ENCODE measurements at regions not wholly inside any gene's neighbourhood (a gene's known extent, or its start where the extent isn't known, plus 50 kb on each side); places are given as distances from the start of the nearest gene placed in this dataset.
A peak's percentile ranks its signal among the peaks of the same experiment; 100 is the strongest.

GRCh38 chr5:82719368-82719767 is 357.8 kb downstream of the TMEM167A start (continued):
- TF ChIP-seq BMI1 (IDR thresholded peaks at IDR 0.05; ENCODE audit: borderline replicate concordance) = no peak
- TF ChIP-seq YBX1 (IDR thresholded peaks at IDR 0.05) = no peak
- no peak for TF ChIP-seq MYC (IDR thresholded peaks at IDR 0.05; ENCODE audit: insufficient read depth, insufficient read length, insufficient replicate concordance, low read length, severe bottlenecking)
- no peak for TF ChIP-seq PAX5 (IDR thresholded peaks at IDR 0.05; ENCODE audit: borderline replicate concordance, low read depth, low read length)
- TF ChIP-seq EP300 (IDR thresholded peaks at IDR 0.05; ENCODE audit: borderline replicate concordance in 1 of 2, control insufficient read depth in 1 of 2, low read depth in 2 of 2, low read length in 2 of 2) = no peak
- TF ChIP-seq TBL1XR1 (IDR thresholded peaks at IDR 0.05; ENCODE audit: low read depth, low read length) = no peak
- no peak for TF ChIP-seq SREBF2 (IDR thresholded peaks at IDR 0.05; ENCODE audit: low read length)
- no peak for TF ChIP-seq CBX3 (IDR thresholded peaks at IDR 0.05; ENCODE audit: borderline replicate concordance, low read depth)
- no peak for TF ChIP-seq USF2 (IDR thresholded peaks at IDR 0.05; ENCODE audit: borderline replicate concordance, low read depth, low read length)
- no peak for TF ChIP-seq ZBTB40 (IDR thresholded peaks at IDR 0.05; ENCODE audit: borderline replicate concordance)
- peak in 1 of 2 experiments; percentile 47; a peak in 1 of 4 replicates for TF ChIP-seq ETV6 (conservative IDR thresholded peaks at IDR 0.05 in 1 of 2, IDR thresholded peaks at IDR 0.05 in 1 of 2; ENCODE audit: borderline replicate concordance in 1 of 2, low read depth in 1 of 2)
- TF ChIP-seq SIX5 (IDR thresholded peaks at IDR 0.05; ENCODE audit: low read depth, low read length, severe bottlenecking) = no peak
- no peak for TF ChIP-seq SREBF1 (IDR thresholded peaks at IDR 0.05; ENCODE audit: low read length)
- no peak for TF ChIP-seq TCF3 (IDR thresholded peaks at IDR 0.05; ENCODE audit: borderline replicate concordance, insufficient read depth, low read depth, low read length)
- no peak for TF ChIP-seq MLLT1 (IDR thresholded peaks at IDR 0.05)
- TF ChIP-seq LARP7 (IDR thresholded peaks at IDR 0.05) = no peak
- no peak for TF ChIP-seq CUX1 (IDR thresholded peaks at IDR 0.05; ENCODE audit: insufficient replicate concordance, low read depth, low read length)
- TF ChIP-seq RBBP5 (conservative IDR thresholded peaks at IDR 0.05) = no peak
- no peak for TF ChIP-seq POLR2AphosphoS5 (IDR thresholded peaks at IDR 0.05; ENCODE audit: low read length)
- no peak for TF ChIP-seq CHD2 (IDR thresholded peaks at IDR 0.05; ENCODE audit: borderline replicate concordance, low read depth, low read length)

Data from GM12878 (cell line).